HG03280 (cell line): ENCODE measurements at regions not wholly inside any gene's neighbourhood (a gene's known extent, or its start where the extent isn't known, plus 50 kb on each side); places are given as distances from the start of the nearest gene placed in this dataset.
"Not testable (repeated sequence)": the region's sequence is repeated elsewhere in the genome, so short reads cannot be mapped to it uniquely, and the experiment has no call there.

Experiments used
- ATAC-seq: cut with Tn5 transposase; IDR thresholded peaks from one replicate; pipeline ENCODE4 v1.9.1; 2021; ENCODE audit warnings: mild to moderate bottlenecking, moderate library complexity; ENCODE audit not compliant: unreplicated experiment

DNA sequence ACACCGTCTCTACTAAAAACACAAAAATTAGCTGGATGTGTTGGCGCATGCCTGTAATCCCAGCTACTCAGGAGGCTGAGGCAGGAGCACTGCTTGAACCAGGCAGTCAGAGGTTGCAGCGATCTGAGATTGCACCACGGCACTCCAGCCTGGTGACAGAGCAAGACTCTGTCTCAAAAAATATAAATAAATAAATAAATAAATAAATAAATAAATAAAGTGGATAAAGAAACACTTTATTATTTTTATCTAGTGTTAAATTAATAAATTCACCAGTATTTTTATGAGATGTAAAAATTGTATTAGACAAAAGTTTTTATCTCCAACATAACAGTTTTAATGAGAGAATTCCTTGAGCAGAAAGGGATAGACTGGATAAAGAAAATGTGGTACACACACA lies 839.3 kb downstream of the DIAPH3 start:
- not testable (repeated sequence) for ATAC-seq

DNA sequence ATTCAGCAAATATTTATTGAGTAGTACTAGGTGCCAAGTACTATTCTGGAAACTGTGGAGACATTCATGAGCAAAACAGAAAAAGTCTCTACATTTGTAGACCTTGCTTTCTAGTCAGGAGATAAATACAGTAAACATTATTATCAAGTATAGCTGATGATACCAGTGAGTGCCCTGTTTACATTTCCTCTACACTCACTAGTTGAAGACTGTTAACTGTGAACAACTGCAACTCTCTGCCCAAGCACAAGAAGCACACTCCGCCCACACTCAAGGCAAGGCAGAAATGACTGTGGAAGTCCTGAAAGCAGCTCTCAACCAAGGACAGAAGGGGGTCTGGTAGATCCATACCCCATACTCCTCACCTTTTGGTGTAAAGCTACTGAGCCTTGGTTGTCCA lies 837.0 kb downstream of the DIAPH3 start:
- ATAC-seq = no peak

DNA sequence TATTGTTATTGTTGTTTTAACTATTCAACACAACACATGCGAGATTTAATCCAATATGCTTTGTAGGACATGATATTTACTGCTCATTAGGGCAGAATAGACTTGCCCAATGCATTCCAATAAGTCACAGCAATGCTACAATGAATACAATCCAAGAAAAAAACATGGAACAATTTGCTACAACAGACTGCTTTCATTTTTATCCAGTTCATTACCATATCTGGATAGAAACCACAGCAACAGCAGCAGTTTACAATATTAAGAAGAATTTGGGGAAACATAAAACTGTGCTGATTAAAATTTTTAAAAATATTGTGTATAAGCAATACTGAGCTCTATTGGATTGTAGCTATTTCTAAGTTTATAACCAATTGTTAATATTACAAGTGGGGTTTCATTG lies 833.0 kb downstream of the DIAPH3 start:
- no peak for ATAC-seq

DNA sequence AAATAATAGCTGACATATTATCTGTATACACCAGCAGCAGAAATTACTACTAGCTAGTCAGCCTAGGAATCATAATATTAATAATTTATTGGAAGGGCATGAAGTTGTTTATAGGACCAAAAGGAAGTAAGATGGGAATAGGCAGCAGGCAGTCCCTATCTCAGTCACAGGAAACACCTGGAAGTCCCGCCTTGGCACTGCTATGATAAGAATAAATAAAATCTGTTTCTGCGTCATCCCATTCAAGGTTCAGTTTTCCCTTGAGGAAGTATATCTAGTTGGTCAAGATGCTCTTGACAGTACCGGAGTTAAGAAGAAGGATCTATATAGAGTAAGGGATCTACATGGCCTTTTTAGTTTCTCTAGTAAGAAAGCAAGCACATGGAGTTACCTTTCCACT lies 830.8 kb downstream of the DIAPH3 start:
- ATAC-seq = no peak

DNA sequence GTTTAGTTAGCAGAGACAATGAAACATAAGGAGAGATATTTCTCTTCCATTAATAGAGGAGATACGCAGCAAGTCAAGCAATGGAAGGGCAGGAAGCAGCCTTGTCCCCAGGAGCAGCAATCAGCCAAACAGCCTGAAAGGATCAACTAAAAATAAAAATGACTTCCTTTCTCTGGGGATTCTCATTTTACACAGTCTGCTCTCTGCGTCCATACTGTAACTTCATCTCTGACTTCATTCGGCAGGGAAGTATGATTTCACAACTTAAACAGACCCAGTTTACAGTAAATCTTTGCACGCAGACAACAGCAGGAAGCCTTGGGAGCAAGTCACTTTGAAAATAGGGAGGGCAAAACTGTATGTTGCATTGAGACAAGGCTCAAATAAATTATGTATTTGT lies 826.7 kb downstream of the DIAPH3 start:
- ATAC-seq = no peak

DNA sequence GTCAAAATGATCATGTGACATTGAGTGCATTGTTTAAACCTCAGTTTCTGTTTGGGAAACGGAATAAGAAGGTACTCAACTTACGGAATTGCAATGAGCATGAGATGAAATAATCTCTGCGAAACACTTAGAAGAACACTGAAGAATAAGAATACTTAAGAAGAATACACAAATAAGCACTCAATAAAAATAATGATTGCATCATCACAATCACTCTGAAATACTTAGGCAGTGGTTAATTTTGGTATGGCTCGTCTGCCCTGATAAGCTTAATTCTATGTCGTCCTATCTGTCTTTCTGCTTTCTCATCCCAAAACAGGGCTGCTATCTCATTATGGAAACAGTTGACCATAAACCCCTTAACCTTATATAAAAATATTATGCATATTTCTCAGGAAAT lies 823.6 kb downstream of the DIAPH3 start:
- no peak for ATAC-seq

DNA sequence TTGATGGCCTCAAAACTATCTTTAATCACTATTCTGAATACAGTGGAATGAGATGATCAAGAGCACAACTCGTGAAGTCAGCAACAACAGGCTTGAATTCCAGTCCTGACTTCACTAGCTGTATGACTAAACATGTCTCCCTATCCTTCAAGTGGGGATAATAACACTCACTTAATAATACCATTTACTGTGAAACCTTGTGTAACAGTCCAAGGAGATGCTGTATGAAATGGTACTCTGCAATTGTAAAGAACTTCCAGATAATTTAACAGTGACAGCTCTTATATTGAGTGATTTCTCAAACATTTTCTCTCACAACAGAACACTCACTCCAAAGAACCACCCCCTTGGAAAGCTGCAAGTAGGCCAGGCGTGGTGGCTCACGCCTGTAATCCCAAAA lies 823.1 kb downstream of the DIAPH3 start:
- ATAC-seq = no peak

DNA sequence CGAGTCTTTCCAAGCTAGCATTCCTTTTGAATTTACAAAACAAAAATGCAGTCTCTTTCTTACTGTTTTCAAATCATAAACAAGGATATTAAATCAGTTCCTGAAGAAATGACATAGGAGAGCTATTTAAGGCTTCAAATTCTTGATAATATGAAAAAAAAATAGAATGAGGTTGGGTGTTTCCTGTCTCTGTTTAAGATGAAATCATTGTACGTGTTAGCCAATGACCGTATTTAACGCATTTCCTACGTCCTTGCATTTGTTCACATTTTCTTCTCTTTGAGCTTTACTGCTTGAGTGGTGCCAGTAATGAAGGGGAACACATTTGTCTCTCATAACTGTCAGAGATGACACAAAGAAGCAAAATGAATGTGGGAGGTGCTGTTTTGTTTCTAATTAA lies 821.3 kb downstream of the DIAPH3 start:
- ATAC-seq = no peak

DNA sequence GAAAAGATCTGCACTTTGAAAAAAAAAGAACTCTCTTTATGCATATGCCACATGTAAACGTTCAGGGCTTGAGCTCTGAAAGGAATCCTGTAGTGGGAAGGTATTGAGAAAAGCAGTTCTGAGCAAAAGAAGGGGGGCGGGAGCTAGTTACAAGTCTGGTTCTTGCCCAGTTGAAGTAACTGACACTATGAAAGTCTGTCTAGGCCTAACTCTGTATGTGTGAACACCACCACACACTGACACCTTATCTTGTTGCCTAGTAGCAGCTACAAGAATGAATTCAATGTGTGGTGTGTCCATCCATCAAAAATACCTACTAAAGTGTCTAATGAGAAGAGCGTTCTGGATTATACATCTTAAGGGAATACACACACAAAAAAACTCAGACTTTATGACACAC lies 820.6 kb downstream of the DIAPH3 start:
- no peak for ATAC-seq

DNA sequence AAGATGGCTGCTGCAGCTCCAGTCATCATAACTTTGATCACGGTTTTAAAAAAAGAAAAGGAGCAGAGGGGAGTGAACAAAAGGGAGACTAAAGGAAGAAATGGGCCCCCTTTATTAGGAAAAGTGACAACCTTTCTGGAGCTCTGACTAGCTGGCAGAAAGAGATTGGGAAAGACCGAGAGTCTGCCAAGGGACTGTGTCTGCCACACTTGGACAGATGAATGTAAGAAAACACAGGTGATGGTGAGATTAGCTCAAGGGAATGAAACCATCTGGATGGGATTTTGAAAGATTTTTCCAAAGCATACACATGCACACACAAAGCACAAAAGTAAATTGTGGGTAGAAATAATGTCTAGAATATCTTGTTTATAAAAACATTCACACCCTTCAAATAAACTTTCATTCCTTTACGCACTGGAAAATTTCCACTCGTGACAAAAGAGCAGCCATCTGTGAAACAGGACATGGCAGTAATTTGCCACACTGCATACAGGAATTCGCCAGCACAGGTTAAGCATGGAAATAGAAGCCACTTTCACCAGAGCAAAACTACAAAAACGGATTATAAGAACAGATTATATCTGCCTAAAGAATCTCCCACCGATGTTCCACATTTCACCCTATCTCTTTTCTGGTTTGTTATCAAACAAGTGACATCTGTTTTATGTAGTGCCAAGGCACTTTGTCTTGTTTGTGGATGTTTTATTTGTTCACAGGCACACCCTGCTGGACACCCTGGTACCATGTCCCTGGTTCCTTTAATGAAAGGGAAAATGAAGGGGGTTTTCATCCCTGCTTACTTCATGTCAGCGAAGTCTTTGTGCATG lies 819.5 kb downstream of the DIAPH3 start:
- ATAC-seq = no peak

DNA sequence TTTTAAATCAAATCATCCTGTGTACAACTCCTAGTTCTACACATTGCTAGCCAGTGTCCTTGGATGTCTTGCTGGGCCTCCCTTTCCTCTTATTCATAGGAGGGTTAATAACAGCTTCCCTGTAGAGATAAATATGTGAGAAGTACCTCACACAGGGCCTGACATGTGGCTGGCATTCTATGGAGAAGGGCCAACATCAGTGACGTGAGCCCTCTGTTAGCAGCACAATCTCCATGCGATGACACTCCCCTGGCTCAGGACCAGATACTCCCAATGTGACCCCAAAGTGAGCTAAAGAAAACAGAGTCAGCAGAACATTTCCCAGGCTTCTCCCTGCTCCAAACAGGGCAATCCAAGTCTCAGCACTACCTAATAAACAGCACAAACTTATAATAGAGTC lies 818.4 kb downstream of the DIAPH3 start:
- no peak for ATAC-seq

DNA sequence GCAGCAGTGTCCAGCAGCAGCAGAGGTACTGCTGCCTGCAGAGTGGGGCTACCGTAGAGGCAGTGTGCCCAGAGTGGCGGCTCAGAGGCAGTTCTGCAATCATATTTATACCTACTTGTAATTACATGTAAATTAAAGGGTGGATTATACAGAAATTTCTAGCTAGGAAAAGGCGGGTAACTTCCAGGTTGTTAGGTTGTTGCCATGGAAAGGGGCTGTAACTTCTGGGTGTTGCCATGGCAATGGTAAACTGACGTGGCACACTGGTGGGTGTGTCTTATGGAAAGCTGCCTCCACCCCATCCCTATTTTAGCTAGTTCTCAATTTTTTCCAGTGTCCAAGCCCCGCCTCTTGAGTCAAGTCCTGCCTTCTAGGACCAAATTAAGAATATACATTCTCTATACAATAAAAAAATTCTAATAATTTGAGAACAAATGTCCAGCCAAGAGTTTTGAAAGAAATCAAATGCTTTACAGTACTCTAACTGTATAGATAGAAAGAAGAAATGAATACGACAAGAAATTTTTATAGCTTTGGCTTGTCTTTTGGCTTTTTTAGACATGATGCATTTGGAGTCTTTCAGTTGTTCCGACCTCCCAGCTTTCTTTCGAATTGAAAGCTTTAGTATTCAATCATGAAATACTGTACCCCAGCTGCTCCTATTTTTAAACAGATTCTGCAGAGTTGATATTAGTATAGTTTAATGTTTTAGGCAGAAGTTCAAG lies 816.6 kb downstream of the DIAPH3 start:
- no peak for ATAC-seq

DNA sequence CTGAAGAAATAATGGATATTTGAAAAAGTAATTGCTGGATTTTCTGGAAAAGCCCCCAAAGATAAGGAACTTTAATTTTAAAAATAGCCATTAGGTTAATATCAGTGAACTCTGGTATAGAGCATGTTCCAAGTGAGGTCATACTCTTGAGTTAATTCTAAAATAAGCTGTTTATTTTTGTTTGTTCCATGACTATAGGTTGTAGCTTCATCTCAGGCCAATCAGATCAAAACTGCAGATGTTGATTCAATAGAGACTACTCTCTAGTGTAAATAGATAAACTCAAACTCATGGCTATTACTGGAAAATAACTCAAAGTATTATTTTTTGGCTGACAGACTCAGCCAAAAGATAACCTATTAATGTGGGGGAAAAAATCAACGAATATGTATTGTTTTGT lies 815.1 kb downstream of the DIAPH3 start:
- ATAC-seq = no peak

DNA sequence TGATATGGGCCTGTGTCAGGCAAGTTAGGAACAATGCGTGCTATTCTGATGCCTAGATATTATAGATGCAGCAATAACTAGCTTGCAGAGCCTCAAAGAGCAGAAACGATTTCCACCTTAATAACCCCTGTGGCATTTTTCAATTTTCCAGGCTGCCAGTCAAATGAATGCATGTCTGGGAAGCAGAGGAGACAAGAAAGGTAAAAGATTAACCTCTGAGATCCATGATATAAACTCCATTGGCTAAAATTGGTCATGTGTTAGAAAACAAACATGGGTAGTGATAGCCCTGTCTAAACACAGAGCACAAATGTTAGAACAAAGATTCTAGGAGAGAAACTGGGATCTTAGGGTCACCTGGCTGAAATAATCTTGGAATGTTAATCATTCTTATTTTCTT lies 811.1 kb downstream of the DIAPH3 start:
- ATAC-seq = no peak

DNA sequence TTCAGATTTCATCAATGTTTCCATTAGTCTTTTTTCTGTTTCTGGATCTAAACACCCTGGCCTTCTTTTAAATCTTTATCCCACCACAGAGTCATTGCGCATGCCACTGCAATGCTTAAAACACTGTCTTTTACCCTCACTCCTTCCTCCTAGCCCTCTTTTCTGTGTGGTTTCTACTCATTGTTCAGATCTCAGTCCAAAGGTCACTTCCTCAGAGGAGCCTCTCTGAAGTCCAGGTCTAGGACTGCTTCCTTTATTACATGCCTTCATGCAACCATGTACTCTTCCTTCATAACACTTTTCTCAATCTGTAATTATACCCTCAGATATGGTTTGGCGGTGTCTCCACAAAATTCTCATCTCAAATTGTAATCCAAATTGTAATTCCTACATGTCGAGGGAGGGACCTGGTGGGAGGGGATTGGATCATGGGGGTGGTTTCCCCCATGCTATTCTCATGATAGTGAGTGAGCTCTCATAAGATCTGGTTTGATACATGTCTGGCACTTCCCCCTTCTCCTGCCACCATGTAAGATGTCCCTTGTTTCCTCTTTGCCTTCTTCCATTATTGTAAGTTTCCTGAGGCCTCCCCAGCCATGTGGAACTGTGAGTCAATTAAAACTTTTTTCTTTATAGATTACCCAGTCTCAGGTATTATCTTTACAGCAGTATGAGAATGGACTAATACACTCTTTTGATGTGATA lies 808.9 kb downstream of the DIAPH3 start:
- ATAC-seq = no peak

DNA sequence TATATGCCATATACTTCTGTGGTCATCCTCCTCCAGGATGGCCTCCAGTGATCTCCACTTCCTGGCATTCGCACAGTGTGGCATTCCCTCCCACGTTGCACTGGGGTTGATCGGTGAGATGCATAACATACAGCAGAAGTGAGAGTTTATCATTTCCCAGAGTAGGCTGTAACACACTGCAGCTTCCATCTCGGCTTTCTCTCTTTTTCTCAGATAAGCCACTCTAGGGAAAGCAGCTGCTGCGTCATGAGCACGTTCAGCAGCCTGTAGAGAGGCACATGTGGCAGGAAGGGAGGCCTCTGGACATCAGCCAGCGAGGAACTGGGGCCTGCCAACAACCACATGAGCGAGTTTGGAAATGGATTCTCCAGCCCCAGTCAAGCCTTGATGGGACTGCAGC lies 807.1 kb downstream of the DIAPH3 start:
- no peak for ATAC-seq

DNA sequence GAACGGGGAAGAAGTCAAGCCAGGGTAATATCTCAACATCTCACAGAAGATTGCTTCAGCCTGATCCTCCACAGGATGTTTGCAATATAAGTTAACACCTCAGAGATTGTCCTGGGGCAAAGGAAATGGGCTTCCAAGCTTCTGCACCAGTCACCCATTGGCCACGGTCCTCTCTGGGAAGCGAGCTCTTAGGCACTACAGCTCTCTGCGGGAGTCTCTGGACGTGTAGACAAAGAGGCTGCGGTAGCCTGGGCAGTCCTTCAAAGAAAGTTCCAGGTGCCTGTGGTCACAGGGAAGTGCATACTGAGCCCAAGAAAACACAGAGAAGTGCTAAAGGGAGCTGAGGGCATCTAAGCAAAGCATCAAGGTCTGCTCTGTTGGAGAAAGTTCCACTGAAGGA lies 805.7 kb downstream of the DIAPH3 start:
- ATAC-seq = no peak

DNA sequence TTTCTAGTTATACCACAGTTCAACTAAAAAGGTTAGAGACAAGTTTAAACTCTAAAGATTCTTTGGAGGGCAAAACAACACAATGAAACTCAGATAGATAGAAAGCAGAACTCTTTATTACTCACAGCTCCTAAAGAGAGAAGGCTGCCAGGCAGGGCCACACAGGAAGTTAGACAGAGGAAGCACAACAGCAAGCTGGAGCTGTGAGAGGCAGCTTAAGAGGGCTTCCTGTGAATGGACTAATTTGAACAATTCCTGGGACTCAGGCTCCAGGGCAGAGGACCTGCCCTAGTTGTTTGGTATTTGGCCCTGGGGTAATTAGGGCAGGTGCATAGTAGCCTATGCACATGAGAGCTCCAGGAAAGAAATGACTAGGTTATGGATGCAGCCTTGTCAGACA lies 803.6 kb downstream of the DIAPH3 start:
- no peak for ATAC-seq

DNA sequence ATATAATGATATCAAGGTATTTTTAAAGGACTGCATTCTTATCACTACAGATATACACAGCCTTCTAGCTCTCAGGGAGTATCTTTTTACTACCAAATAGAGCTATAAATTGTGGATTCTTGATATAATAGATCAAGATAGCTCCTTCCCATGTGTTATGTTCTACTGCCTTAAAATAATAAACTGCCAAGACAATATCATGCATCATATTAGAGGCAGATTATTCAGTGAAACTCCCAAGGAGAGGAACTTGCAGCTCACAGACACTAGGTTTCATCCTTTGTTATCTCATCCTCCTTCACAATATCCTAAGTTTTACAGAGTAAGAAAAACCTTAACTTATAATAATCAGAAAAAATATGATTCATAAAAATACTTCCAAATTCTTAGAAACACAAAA lies 802.8 kb downstream of the DIAPH3 start:
- ATAC-seq = no peak

DNA sequence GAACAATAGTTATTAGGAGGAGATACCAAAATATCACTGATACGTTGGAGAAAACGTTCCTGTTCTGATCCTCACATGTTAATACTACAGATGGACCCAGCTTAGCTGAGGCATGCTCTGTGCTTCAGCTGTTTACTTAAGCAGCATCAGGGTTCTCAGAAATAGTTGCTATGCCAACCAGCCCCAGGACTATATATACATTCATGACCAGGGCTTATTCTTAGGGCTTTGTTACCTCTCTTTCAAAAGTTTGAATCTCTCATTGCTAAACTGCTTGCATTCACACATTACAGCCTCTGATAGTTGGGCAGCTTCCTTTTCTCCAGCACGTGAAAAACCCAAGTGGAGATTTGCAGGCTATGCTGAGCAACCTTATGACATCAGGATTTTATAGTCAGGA lies 800.4 kb downstream of the DIAPH3 start:
- no peak for ATAC-seq

DNA sequence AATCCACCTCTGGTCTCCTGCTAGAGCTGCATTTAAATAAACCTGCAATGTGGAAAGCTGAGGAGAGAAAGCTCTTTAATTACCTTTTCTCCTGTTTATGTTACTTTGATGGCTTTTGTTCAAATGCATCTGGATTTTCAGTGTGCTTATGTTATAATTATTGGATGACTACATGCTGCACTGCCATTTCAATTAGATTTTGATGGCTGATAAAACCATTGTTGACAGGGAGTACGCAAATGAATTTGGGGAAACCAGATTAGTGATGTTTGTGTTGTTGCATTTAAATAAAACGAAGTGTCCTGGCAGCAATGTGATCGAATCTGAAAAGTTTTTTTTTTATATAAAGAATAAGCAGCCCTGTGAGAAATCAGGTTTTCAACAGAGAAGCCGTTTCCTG lies 799.8 kb downstream of the DIAPH3 start:
- no peak for ATAC-seq

DNA sequence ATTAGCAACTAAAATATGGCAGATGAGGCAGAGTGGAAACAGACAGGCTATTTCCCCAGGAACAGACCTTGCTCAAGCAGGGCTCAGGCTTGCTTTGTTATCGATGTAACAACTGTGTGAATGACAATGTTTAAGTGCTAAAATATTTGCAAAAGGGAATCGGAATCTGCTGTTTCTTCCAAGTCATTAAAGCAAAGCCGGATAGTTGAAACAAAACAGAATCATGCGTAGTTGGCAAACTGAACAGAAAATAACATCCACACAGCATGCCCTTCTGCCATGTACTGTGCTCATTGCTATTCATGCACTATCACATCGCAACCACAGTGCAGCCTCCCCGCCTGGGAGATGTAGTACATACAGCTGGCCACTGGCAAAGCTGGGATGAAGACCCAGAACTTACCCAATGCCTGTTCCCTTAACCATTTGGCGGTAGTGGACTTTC lies 799.1 kb downstream of the DIAPH3 start:
- no peak for ATAC-seq
